Astrocyte of the cerebellum (primary cell): ENCODE measurements at regions not wholly inside any gene's neighbourhood (a gene's known extent, or its start where the extent isn't known, plus 50 kb on each side); places are given as distances from the start of the nearest gene placed in this dataset.

ENCODE experiments used
- DNase-seq: peaks from one replicate; pipeline ENCODE4 v3.0.0-alpha.2; 2011; ENCODE audit warnings: low read depth
- H3K4me3 ChIP-seq: 2 replicates; pipeline ENCODE4 v1.5.1; 2011; ENCODE audit warnings: mild to moderate bottlenecking, low read depth, low read length, moderate library complexity
- in situ Hi-C: cut with HindIII; loops from 2 replicates; pipeline ENCODE4 v1.10.0; 2017; ENCODE audit warnings: low sequenced_read_pairs
- TF ChIP-seq, protein P1 (sequence below): IDR thresholded peaks from 2 replicates; pipeline ENCODE4 v1.5.1; 2012; ENCODE audit warnings: low read length, low read depth, moderate library complexity, mild to moderate bottlenecking; ENCODE audit errors: missing control alignments

DNA sequence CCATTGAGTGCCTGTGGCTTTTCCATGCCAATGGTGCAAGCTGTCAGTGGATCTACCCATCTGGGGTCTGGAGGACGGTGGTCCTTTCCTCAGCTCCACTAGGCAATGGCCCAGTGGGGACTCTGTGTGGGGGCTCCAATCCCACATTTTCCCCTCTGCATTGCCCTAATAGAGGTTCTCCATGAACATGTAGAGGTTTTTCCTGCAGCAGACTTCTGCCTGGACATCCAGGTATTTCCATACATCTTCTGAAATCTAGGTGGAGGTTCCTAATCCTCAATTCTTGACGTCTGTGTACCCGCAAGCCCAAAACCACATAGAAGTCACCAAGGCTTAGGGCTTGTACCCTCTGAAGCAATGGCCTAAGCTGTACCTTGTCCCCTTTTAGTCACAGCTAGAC is 703.1 kb downstream of the MCTP2 start:
- in situ Hi-C loops = no loop called here
- no peak for DNase-seq
- no peak overlapping the region for H3K4me3 ChIP-seq
- TF ChIP-seq, protein P1, sequence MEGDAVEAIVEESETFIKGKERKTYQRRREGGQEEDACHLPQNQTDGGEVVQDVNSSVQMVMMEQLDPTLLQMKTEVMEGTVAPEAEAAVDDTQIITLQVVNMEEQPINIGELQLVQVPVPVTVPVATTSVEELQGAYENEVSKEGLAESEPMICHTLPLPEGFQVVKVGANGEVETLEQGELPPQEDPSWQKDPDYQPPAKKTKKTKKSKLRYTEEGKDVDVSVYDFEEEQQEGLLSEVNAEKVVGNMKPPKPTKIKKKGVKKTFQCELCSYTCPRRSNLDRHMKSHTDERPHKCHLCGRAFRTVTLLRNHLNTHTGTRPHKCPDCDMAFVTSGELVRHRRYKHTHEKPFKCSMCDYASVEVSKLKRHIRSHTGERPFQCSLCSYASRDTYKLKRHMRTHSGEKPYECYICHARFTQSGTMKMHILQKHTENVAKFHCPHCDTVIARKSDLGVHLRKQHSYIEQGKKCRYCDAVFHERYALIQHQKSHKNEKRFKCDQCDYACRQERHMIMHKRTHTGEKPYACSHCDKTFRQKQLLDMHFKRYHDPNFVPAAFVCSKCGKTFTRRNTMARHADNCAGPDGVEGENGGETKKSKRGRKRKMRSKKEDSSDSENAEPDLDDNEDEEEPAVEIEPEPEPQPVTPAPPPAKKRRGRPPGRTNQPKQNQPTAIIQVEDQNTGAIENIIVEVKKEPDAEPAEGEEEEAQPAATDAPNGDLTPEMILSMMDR = no peak

DNA sequence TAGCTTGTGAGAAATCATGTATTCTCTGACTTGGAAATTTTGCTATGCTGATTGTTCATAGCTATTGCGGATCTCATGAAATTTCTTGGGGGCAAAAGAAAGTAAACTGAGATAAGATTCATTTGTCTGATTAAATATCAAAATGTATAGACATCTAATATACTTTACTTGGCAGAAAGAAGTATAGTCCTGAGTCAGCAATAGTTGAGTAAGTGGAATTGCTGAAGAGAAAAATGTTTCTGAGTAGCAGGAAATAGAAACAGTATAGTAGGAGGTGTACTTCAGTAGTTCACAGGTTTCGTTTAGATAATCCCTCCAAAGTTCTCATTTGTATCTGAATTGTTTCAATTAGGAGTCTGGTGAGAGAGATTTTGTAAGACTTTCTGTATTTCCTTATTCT is 705.9 kb downstream of the MCTP2 start:
- in situ Hi-C loops = no loop called here
- no peak overlapping the region for H3K4me3 ChIP-seq
- DNase-seq = no peak
- TF ChIP-seq, protein P1 = no peak

DNA sequence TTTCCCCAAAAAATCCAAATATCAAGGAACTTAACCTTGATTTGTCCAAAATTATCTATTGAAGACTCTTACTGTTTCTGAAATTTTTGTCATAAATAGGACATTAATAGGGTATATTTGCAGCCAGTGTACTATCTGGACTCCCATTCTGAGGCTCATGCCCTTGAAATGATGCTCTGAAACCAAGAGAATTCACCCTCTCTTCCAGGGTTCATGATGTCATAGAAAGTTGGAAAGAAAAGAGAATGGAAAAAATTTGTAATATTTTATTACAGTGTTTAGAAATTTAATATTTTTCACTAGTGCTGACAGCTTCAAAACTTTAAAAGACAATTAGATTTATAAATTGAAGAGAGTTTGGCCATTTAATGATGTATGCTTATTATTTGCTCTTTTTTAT is 712.5 kb downstream of the MCTP2 start:
- no peak overlapping the region for H3K4me3 ChIP-seq
- DNase-seq = no peak
- in situ Hi-C loops = no loop called here
- TF ChIP-seq, protein P1 = no peak

DNA sequence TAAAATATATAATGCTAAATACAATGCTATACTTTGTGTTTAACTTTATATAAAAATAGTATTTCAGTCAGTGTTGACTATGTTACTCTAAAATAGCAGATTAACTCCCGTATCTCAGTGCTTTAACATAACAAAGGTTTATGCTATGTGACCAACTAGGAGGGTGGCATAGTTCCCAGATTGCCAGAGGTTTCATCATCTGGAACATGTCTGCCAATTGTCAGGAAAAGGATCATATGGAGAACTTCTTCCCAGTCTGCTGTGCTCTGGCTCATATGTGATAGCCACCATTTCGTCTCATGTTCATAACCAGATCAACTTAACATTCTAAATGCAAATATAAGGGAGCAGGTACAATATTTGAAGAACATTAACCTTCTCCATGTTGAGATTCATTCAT is 720.2 kb downstream of the MCTP2 start:
- TF ChIP-seq, protein P1 = no peak
- DNase-seq = no peak
- in situ Hi-C loops = no loop called here
- no peak overlapping the region for H3K4me3 ChIP-seq

DNA sequence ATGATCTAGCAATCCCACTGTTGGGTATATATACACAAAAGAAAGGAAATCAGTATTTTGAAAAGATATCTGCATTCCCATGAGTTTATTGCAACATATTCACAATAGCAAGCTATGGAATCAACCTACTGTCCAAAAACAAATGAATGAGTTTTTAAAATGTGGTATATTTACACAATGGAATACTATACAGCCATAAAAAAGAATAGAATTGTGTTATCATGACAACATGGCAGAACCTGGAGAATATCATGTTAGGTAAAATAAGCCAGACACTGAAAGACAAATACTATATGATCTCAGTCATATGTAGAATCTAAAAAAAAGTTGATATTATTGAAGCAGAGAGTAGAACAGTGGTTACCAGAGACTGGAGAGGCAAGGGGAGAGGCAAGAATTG is 732.6 kb downstream of the MCTP2 start:
- in situ Hi-C loops = no loop called here
- TF ChIP-seq, protein P1 = no peak

DNA sequence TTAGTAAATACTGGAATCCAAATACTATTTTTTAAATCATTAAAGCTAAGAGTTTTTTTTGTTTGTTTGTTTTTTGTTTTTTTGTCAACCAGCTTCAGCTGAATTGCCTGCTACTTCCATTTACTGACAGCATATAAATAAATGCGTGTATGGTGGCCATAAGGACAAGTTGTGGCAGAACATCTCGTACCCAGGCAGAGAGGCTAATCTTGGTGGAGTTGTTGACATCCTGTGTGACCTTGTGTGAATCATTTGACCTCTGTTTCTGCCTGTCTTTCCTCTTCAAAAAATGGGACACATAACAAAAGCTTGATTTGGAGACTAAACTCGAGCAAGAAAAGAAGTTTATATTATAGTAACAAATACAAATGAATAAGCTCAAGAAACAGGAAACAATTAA is 734.2 kb downstream of the MCTP2 start:
- H3K4me3 ChIP-seq = no peak overlapping the region
- DNase-seq = no peak
- TF ChIP-seq, protein P1 = no peak
- in situ Hi-C loops = no loop called here

More for the DNA sequence above, 732.6 kb downstream of the MCTP2 start:
- H3K4me3 ChIP-seq = no peak overlapping the region
- no peak for DNase-seq

DNA sequence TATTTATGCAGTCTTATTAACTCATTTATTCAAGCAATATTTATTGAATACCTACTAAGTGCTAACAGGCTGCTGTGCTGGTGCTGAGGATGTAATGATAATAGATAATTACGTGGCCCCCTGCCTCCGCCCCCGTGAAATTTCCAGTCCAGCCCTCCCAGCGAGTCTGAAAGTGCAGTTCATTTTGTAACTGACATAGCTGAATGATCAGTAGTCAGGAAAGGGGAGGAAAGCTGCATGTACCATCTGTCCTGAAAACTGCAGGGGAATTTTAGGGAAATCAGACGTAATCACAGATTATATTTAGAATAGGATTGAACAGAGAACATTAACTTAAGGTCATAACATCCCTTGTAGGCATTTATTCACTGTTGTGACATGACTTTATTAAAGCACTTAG is 736.8 kb downstream of the MCTP2 start:
- in situ Hi-C loops = no loop called here
- DNase-seq = no peak
- TF ChIP-seq, protein P1 = no peak
- no peak overlapping the region for H3K4me3 ChIP-seq
